B cell (primary cell): ENCODE measurements at regions not wholly inside any gene's neighbourhood (a gene's known extent, or its start where the extent isn't known, plus 50 kb on each side); places are given as distances from the start of the nearest gene placed in this dataset.
"Not testable (repeated sequence)": the region's sequence is repeated elsewhere in the genome, so short reads cannot be mapped to it uniquely, and the experiment has no call there.

ENCODE experiments used
- ATAC-seq: fragments of 200-7000 bp; cut with Tn5 transposase; one replicate; pipeline ENCODE4 v1.10.0; 2021; ENCODE audit warnings: low read depth, mild to moderate bottlenecking, moderate number of reproducible peaks, moderate library complexity
- CTCF ChIA-PET: fragments of 350-600 bp; sonication (Branson Sonifier 250); formaldehyde crosslinking; loops from one replicate; lab custom pipeline; 2021; ENCODE audit warnings: antibody characterized with exemption, inconsistent platforms; lab: Charles Lee
- POLR2A ChIA-PET: fragments of 350-600 bp; sonication (Branson Sonifier 250); formaldehyde crosslinking; loops from one replicate; lab custom pipeline; 2021; ENCODE audit warnings: antibody characterized with exemption; lab: Charles Lee
- DNase-seq: peaks from one replicate; pipeline ENCODE4 v3.0.0; 2013
- H2AFZ ChIP-seq: 2 replicates; pipeline ENCODE4 v1.6.1; 2012; ENCODE audit warnings: mild to moderate bottlenecking, low read depth, low read length; ENCODE audit not compliant: insufficient read depth, poor library complexity, severe bottlenecking
- H3K27ac ChIP-seq, 2 donors: 1 replicate in 1 of 2; 2 replicates in 1 of 2; pipeline ENCODE4 v1.5.1; 2012 to 2013; ENCODE audit warnings: low read length in 2 of 2, mild to moderate bottlenecking in 2 of 2, moderate library complexity in 1 of 2
- H3K27me3 ChIP-seq, 4 experiments: fragments of 200-600 bp in 1 of 4; sonication (generic) in 1 of 4; replicated peaks in 1 of 4; 1 replicate in 2 of 4; 2 replicates in 2 of 4; pipeline versions ENCODE4 v1.6.1 to v1.7.0; 2013 to 2016; ENCODE audit warnings: low read length in 3 of 4, mild to moderate bottlenecking in 2 of 4, mixed read lengths in 1 of 4, moderate library complexity in 1 of 4; ENCODE audit not compliant: insufficient read depth in 4 of 4, control insufficient read depth in 3 of 4; ENCODE audit errors: control extremely low read depth in 1 of 4
- H3K36me3 ChIP-seq, 2 experiments: replicated peaks in 1 of 2; 1 replicate in 1 of 2; 2 replicates in 1 of 2; pipeline versions ENCODE4 v1.6.1 to v1.7.1; 2013; ENCODE audit warnings: low read length in 1 of 2; ENCODE audit not compliant: insufficient read depth in 2 of 2, control insufficient read depth in 1 of 2; ENCODE audit errors: control extremely low read depth in 1 of 2, extremely low read depth in 1 of 2
- H3K4me1 ChIP-seq, 2 donors: fragments of 200-600 bp in 1 of 2; sonication (generic) in 1 of 2; 1 replicate in 1 of 2; 2 replicates in 1 of 2; pipeline versions ENCODE4 v1.5.1 to v1.6.1; 2013 to 2017; ENCODE audit warnings: low read length in 2 of 2; ENCODE audit not compliant: control insufficient read depth in 2 of 2, insufficient read depth in 2 of 2
- H3K4me2 ChIP-seq: replicated peaks from 2 replicates; pipeline ENCODE3; 2012; ENCODE audit warnings: mild to moderate bottlenecking, low read depth, low read length; ENCODE audit not compliant: poor library complexity, severe bottlenecking
- H3K4me3 ChIP-seq, 5 experiments: fragments of 200-600 bp in 1 of 5; sonication (generic) in 1 of 5; 1 replicate in 3 of 5; 2 replicates in 2 of 5; pipeline versions ENCODE4 v1.5.1 to v1.7.0; 2011 to 2016; ENCODE audit warnings: low read length in 4 of 5, mild to moderate bottlenecking in 4 of 5, low read depth in 2 of 5, control low read depth in 1 of 5, moderate library complexity in 1 of 5; ENCODE audit not compliant: insufficient read depth in 1 of 5; ENCODE audit errors: control extremely low read depth in 1 of 5, extremely low read depth in 1 of 5
- H3K79me2 ChIP-seq: fragments of 200-600 bp; sonication (generic); one replicate; pipeline ENCODE4 v1.6.0; 2016; ENCODE audit warnings: low read length; ENCODE audit not compliant: control insufficient read depth, insufficient read depth
- H3K9ac ChIP-seq: fragments of 200-600 bp; sonication (generic); 2 replicates; pipeline ENCODE4 v1.6.1; 2017; ENCODE audit warnings: mild to moderate bottlenecking, low read length, moderate library complexity
- H3K9me3 ChIP-seq, 3 donors: one replicate each; pipeline versions ENCODE4 v1.6.1 to v1.7.1; 2013; ENCODE audit warnings: low read length in 2 of 3; ENCODE audit not compliant: control insufficient read depth in 2 of 3, insufficient read depth in 1 of 3; ENCODE audit errors: control extremely low read depth in 1 of 3
- H4K20me1 ChIP-seq: 2 replicates; pipeline ENCODE4 v1.6.0; 2012; ENCODE audit warnings: mild to moderate bottlenecking, low read length; ENCODE audit not compliant: insufficient read depth, control insufficient read depth, poor library complexity, severe bottlenecking
- H3K27ac Mint-ChIP-seq: one replicate; pipeline ENCODE4 v1.8.0; 2021; ENCODE audit warnings: mixed read lengths
- H3K27me3 Mint-ChIP-seq: one replicate; pipeline ENCODE4 v1.8.0; 2021; ENCODE audit warnings: mixed read lengths
- H3K4me1 Mint-ChIP-seq: one replicate; pipeline ENCODE4 v1.8.0; 2021; ENCODE audit warnings: mixed read lengths
- H3K4me3 Mint-ChIP-seq: one replicate; pipeline ENCODE4 v1.8.0; 2021; ENCODE audit warnings: mixed read lengths
- H3K9me3 Mint-ChIP-seq: one replicate; pipeline ENCODE4 v1.8.0; 2022; ENCODE audit warnings: mixed read lengths; ENCODE audit not compliant: insufficient read depth
- WGBS: methylation state at CpG from one replicate; pipeline ENCODE4 v1.1.5; 2013; ENCODE audit warnings: missing lambda C conversion rate; ENCODE audit not compliant: insufficient coverage; 5-methylcytosine and 5-hydroxymethylcytosine counted together
- intact Hi-C: fragments of 100-400 bp; cut with micrococcal nuclease; formaldehyde crosslinking; loops from one replicate; pipeline ENCODE4 v1.10.0; 2022

DNA sequence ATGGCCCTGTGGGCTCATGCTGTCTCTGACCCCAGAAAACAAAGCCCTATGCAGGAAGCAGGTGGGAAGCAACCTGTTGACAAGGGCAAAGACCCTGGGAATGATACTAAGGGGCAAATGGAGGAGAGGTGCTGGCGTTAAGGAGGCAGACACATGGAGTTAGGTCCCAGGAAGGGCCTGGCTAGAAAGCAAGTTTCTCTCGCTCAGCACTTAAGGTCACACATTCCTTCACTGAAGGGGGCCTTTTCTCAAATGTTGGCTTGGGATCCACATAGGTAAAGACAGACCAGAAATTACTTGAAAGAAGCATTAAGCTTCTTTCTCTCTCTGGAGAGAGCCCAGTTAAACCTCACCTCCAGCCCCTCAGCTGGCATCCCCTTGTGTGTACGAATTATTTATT is 155.7 kb downstream of the ADRA2C start:
- CTCF ChIA-PET, ATAC-seq, H3K9me3 ChIP-seq, H3K27me3 ChIP-seq, H3K4me2 ChIP-seq, intact Hi-C loops, H3K27ac ChIP-seq, H3K4me3 ChIP-seq, H3K27ac Mint-ChIP-seq, H3K9me3 Mint-ChIP-seq, H3K4me1 Mint-ChIP-seq, DNase-seq, H3K36me3 ChIP-seq, H3K79me2 ChIP-seq, H3K4me3 Mint-ChIP-seq, H4K20me1 ChIP-seq, H3K9ac ChIP-seq, H3K4me1 ChIP-seq, POLR2A ChIA-PET, H2AFZ ChIP-seq: not testable (repeated sequence)
- 80% methylated on average over 1 of the region's 3 CpGs for WGBS
- peaks cover 14% of the 10 kb centered on the region for H3K27me3 Mint-ChIP-seq

DNA sequence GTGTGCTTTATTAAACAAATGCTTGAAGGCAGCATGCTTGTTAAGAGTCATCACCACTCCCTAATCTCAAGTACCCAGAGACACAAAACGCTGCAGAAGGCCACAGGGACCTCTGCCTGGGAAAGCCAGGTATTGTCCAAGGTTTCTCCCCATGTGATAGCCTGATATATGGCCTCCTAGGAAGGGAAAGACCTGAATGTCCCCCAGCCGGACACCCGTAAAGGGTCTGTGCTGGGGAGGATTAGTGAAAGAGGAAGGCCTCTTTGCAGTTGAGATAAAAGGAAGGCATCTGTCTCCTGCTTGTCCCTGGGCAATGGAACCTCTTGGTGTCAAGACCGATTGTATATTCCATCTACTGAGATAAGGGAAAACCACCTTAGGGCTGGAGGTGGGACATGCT is 159.7 kb downstream of the ADRA2C start:
- H3K4me1 Mint-ChIP-seq, H3K9me3 Mint-ChIP-seq, H3K4me3 Mint-ChIP-seq, POLR2A ChIA-PET, H3K36me3 ChIP-seq, intact Hi-C loops, H3K9me3 ChIP-seq, H3K4me3 ChIP-seq, H3K9ac ChIP-seq, H3K27ac Mint-ChIP-seq, ATAC-seq, H4K20me1 ChIP-seq, H3K4me1 ChIP-seq, CTCF ChIA-PET, H3K79me2 ChIP-seq, DNase-seq, H2AFZ ChIP-seq, H3K4me2 ChIP-seq, H3K27ac ChIP-seq, H3K27me3 ChIP-seq: not testable (repeated sequence)
- 33% methylated on average over 1 of the region's 4 CpGs for WGBS
- H3K27me3 Mint-ChIP-seq = peaks cover 25% of the 10 kb centered on the region

DNA sequence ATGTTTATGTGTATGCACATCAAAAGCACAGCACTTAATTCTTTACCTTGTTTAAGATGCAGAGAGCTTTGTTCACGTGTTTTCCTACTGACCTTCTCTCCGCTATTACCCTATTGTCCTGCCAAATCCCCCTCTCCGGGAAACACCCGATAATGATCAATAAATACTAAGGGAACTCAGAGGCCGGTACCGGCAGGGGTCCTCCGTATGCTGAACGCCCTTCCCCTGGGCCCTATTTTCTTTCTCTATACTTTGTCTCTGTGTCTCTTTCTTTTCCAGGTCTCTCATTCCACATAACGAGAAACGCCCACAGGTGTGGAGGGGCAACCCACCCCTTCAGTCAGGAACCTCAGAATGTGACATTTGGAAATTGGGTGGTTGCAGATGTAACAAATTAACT is 160.1 kb downstream of the ADRA2C start:
- H2AFZ ChIP-seq, H3K27me3 ChIP-seq, H3K79me2 ChIP-seq, ATAC-seq, H3K27ac Mint-ChIP-seq, H3K27ac ChIP-seq, H3K9ac ChIP-seq, CTCF ChIA-PET, H3K4me1 Mint-ChIP-seq, POLR2A ChIA-PET, H3K4me3 Mint-ChIP-seq, H3K36me3 ChIP-seq, H3K4me3 ChIP-seq, intact Hi-C loops, H4K20me1 ChIP-seq, H3K4me1 ChIP-seq, H3K4me2 ChIP-seq, H3K9me3 ChIP-seq, DNase-seq, H3K9me3 Mint-ChIP-seq: not testable (repeated sequence)
- peaks cover 25% of the 10 kb centered on the region for H3K27me3 Mint-ChIP-seq
- WGBS = no CpG with 5 or more reads among the region's 10 CpGs

GRCh38 chr4:3926969-3927755 is 161.0 kb downstream of the ADRA2C start:
- POLR2A ChIA-PET, H3K4me2 ChIP-seq, H3K36me3 ChIP-seq, intact Hi-C loops, H3K9ac ChIP-seq, H2AFZ ChIP-seq, H3K4me1 ChIP-seq, H4K20me1 ChIP-seq, H3K4me1 Mint-ChIP-seq, H3K27ac Mint-ChIP-seq, H3K4me3 Mint-ChIP-seq, H3K9me3 Mint-ChIP-seq, DNase-seq, CTCF ChIA-PET, H3K27me3 ChIP-seq, H3K9me3 ChIP-seq, ATAC-seq, H3K4me3 ChIP-seq, H3K79me2 ChIP-seq, H3K27ac ChIP-seq: not testable (repeated sequence)
- peaks cover 25% of the 10 kb centered on the region for H3K27me3 Mint-ChIP-seq
- 70% methylated on average over 3 of the region's 11 CpGs for WGBS
